Inflammatory macrophage treated with lipopolysaccharide for 4 hours (primary cell): ENCODE measurements at regions not wholly inside any gene's neighbourhood (a gene's known extent, or its start where the extent isn't known, plus 50 kb on each side); places are given as distances from the start of the nearest gene placed in this dataset.

ENCODE experiments used
- DNase-seq: peaks from one replicate; pipeline ENCODE4 v3.0.0-alpha.2; 2020

- DNase-seq: no peak
These were observed 145.9 kb upstream of the CIBAR2 start for GRCh38 chr16:85258166-85258565.

GRCh38 chr16:85258629-85259028 lies 146.4 kb upstream of the CIBAR2 start:
- no peak for DNase-seq

GRCh38 chr16:85259115-85259831 lies 147.0 kb upstream of the CIBAR2 start:
- no peak for DNase-seq

GRCh38 chr16:85259832-85260167 lies 147.5 kb upstream of the CIBAR2 start:
- DNase-seq: no peak

- no peak for DNase-seq
These were observed 148.9 kb upstream of the CIBAR2 start for GRCh38 chr16:85261204-85261603.

- DNase-seq: no peak
These were observed 149.6 kb upstream of the CIBAR2 start for GRCh38 chr16:85261657-85262557.

GRCh38 chr16:85262558-85263238 lies 150.4 kb upstream of the CIBAR2 start:
- peak; percentile 95 for DNase-seq

- DNase-seq: no peak
These were observed 150.9 kb upstream of the CIBAR2 start for GRCh38 chr16:85263239-85263585.

GRCh38 chr16:85264752-85265151 lies 152.5 kb upstream of the CIBAR2 start:
- no peak for DNase-seq

- DNase-seq: peak; percentile 44
These were observed 153.0 kb upstream of the CIBAR2 start for GRCh38 chr16:85265161-85265784.

GRCh38 chr16:85265810-85266209 lies 153.5 kb upstream of the CIBAR2 start:
- DNase-seq: no peak

GRCh38 chr16:85266857-85267256 lies 154.6 kb upstream of the CIBAR2 start:
- no peak for DNase-seq

- no peak for DNase-seq
These were observed 155.2 kb upstream of the CIBAR2 start for GRCh38 chr16:85267414-85267945.

GRCh38 chr16:85269165-85269564 lies 156.9 kb upstream of the CIBAR2 start:
- DNase-seq: peak; percentile 29

GRCh38 chr16:85270374-85270773 lies 158.1 kb upstream of the CIBAR2 start:
- no peak for DNase-seq

- no peak for DNase-seq
These were observed 158.9 kb upstream of the CIBAR2 start for GRCh38 chr16:85271198-85271597.

GRCh38 chr16:85273293-85273692 lies 161.0 kb upstream of the CIBAR2 start:
- DNase-seq: no peak

GRCh38 chr16:85274501-85274900 lies 162.2 kb upstream of the CIBAR2 start:
- no peak for DNase-seq

GRCh38 chr16:85274924-85275323 lies 162.7 kb upstream of the CIBAR2 start:
- DNase-seq: no peak

GRCh38 chr16:85275533-85276249 lies 163.4 kb upstream of the CIBAR2 start:
- DNase-seq: peak; percentile 50

GRCh38 chr16:85276258-85276657 lies 164.0 kb upstream of the CIBAR2 start:
- no peak for DNase-seq

GRCh38 chr16:85276721-85277120 lies 164.4 kb upstream of the CIBAR2 start:
- DNase-seq: no peak
